Superior temporal gyrus (tissue), 1 donor: ENCODE measurements at regions not wholly inside any gene's neighbourhood (a gene's known extent, or its start where the extent isn't known, plus 50 kb on each side); places are given as distances from the start of the nearest gene placed in this dataset.
"Not testable (repeated sequence)": the region's sequence is repeated elsewhere in the genome, so short reads cannot be mapped to it uniquely, and the experiment has no call there.

Source experiments
- DNase-seq: peaks from one replicate; pipeline ENCODE4 v3.0.0-alpha.2; 2016; ENCODE audit errors: extremely low spot score

GRCh38 chr2:238599549-238600505 is 173.1 kb downstream of the ASB1 start:
- DNase-seq, result no peak

DNA sequence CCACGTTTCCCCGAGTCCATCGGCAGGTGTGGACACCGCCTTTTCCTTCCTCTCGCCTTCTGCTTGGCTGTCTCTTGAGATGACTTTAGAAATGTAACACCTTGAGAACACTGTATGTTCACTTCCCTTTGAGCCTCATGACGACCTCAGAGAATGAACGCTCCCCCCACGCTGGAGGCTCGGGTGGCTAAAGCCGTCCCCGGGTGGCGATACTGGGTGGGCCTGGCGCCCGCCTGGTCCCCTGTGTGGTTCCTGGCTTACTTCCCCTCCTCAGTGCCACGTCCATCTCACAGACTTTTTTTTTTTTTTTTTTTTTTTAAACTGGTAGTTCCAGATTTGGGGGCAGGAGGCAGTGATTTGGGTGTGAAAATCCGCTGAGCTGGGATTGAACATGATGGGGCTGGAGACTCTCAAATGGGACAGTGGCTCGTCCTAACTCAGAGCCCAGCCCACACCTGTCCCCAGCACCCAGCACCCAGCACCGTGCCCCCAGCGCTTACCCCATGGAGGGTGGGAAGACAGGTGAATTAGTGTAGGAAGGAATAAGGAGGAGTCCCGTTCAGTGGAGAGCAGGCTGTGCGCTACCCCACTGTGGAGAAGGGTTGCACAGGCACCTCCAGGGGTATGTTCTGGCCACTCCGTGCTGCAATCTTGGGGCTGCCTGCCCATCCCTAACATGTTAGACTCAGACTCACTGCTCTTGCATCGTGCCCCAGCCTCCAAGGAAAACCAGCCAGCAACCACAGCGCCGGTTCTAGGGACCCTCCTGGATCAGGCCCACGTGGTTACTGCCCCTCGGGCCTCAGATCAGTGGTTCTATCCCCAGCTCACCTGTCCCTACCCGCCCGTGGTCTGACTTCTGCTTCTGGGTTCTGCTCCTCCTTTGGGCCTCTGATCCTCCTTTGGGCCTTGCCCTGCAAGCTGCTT is 174.0 kb downstream of the ASB1 start:
- no peak for DNase-seq

GRCh38 chr2:238601433-238602222 is 174.9 kb downstream of the ASB1 start:
- no peak for DNase-seq

- DNase-seq, result no peak
These were observed 175.7 kb downstream of the ASB1 start for GRCh38 chr2:238602223-238602960.

- no peak for DNase-seq
These were observed 176.9 kb downstream of the ASB1 start for GRCh38 chr2:238603596-238603995.

DNA sequence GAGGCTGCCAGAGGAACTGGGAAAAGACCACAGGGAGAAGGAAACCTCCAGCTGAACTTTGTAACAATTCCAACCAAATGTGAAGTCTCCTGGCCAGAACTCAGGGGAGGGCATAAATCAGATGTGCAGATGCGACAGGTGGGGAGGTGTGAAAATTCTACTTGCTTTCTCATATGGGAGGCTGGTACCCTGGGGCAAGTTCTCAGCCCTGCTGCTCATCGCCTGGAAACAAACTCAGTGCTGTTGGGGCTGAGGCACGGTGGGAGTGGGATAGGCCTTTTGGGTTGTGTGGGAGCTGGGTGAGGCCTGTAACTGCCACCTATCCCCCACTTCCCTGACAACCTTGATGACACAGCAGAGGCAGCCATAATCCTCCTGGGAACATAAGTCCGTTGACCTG is 179.6 kb downstream of the ASB1 start:
- DNase-seq, result no peak

GRCh38 chr2:238613610-238614009 is 186.9 kb downstream of the ASB1 start:
- no peak for DNase-seq

DNA sequence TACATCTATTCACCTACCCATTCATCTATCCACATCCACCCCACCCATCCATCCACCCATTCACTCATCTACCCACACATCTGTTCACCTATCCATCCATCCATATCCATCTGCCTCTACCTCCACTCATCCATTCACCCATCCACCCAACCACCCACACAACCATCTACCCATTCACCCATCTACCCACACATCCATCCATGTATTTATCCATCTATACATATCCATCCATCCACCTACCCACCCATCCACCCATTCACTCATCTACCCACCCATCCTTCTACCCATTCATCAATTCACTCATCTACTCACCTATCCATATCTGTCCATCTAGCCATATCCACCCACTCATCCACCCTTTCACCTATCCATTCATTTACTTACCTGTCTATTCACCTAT is 187.6 kb downstream of the ASB1 start:
- DNase-seq, result no peak

- no peak for DNase-seq
These were observed 188.5 kb downstream of the ASB1 start for GRCh38 chr2:238615187-238615586.

DNA sequence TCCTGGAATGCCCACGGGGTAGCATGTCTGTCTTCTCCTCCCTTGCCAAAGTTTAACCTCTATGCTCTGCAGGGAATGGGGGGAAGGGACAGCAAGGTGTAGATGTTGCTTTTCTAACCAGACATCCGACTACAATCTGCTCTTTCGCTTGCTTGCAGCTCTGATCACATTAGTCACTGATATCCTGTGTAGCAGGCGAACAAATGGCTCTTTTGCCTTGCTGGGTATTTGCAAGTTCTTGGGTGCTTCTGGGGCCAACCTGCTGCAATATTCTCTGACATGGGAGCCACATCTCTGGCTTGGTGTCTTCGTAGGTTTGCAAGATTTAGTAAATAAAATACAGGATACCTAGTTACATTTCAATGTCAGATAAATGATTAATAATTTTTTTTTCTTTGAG is 190.0 kb downstream of the ASB1 start:
- DNase-seq, result no peak

- not testable (repeated sequence) for DNase-seq
These were observed 192.0 kb downstream of the ASB1 start for GRCh38 chr2:238618494-238619283.

- DNase-seq, result no peak
These were observed 201.2 kb downstream of the ASB1 start for GRCh38 chr2:238627899-238628298.

- no peak for DNase-seq
These were observed 202.3 kb downstream of the ASB1 start for GRCh38 chr2:238629064-238629463.

GRCh38 chr2:238631491-238632180 is 204.9 kb downstream of the ASB1 start:
- DNase-seq, result no peak

DNA sequence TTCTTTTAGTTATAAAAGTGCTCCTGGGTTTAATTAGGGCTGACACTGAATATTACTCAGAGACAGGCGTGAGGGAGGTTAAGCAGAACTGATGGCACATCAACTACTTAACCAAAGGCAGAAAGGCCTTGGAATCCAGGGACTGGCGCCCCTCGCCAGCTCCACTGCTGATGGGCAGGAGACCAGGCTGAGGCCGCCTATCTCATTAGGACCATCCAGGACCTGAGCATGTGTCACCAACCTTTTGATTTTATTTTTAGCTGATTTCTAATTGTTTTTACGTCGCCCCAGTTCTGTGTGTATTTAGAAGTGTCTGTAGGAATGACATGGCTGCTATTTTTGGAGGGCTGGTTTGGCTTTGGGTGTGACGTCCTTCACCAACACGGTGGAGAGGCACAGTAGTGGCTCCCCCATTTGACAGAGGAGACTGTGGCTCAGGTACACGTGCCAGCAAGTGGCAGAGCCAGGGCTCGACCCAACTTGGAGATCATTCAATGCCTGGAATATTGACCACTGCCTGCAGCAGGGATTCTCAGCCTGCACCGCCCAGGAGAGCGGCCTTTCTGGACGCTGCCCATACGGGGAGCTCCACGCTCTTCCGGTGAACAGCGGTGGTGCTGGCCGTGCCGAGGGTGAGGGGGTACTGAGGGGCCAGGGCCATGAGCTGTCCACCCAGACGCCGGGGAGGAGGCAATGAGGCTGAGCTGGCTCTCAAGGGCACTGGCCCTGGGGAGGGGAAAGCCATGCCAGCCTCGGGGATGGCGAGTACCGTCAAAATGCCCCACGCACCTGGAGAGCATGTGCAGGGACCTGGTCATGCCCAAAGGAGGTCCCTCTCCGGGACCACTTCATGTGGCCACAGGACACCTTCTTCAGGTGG is 205.7 kb downstream of the ASB1 start:
- DNase-seq, result no peak

- DNase-seq, result no peak
These were observed 206.9 kb downstream of the ASB1 start for GRCh38 chr2:238633426-238634328.

DNA sequence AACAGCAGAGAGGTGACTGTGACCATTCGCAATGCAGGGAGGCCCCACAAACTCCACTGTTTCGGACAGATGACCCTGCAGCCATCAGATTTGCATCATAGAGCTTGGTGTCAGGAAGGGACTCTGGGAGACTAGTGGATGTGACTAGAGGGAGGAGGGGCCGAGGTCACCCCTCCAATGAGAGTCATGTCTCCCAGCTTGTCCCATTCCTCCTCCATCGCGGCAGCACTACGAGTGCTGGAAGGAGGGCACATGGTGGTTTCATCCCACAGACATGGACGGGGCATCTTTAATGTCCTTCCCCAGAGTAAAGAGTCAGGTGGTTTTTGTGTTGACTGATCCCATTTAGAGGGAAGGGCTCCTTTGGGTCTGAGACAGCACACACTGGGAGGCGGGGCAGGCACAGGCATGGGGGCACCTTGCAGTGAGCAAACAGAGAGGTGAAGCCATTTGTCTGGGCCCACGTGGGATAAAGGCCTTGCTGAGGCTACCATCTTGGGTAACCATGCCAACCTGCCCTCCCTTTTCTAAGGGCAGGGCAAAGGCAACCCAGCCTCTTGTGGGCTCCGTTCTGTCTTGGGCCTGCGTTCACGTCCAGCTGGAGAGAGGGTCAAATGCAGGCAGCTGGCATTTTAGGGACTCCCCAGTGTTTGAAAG is 208.1 kb downstream of the ASB1 start:
- no peak for DNase-seq
